GM10248 (cell line): ENCODE measurements at regions not wholly inside any gene's neighbourhood (a gene's known extent, or its start where the extent isn't known, plus 50 kb on each side); places are given as distances from the start of the nearest gene placed in this dataset.
"Not testable (repeated sequence)": the region's sequence is repeated elsewhere in the genome, so short reads cannot be mapped to it uniquely, and the experiment has no call there.

Experiments
- CTCF ChIA-PET: fragments of 300-600 bp; sonication (Branson Sonifier 250); formaldehyde crosslinking; extraction: SDS; loops from one replicate; lab custom pipeline; 2021; ENCODE audit warnings: antibody characterized with exemption; lab: Yijun Ruan, JAX
- POLR2A ChIA-PET: fragments of 350-650 bp; sonication (Branson Sonifier 250); formaldehyde crosslinking; extraction: SDS; loops from one replicate; lab custom pipeline; 2020; ENCODE audit warnings: antibody characterized with exemption; lab: Yijun Ruan, JAX
- DNase-seq: peaks from one replicate; pipeline ENCODE4 v3.0.0; 2012; ENCODE audit errors: extremely low spot score
- TF ChIP-seq, protein P1 (sequence below): IDR thresholded peaks from 2 replicates; pipeline ENCODE4 v1.5.1; 2012; ENCODE audit warnings: mild to moderate bottlenecking, low read depth; ENCODE audit errors: extremely low read depth, missing control alignments, control extremely low read depth

DNA sequence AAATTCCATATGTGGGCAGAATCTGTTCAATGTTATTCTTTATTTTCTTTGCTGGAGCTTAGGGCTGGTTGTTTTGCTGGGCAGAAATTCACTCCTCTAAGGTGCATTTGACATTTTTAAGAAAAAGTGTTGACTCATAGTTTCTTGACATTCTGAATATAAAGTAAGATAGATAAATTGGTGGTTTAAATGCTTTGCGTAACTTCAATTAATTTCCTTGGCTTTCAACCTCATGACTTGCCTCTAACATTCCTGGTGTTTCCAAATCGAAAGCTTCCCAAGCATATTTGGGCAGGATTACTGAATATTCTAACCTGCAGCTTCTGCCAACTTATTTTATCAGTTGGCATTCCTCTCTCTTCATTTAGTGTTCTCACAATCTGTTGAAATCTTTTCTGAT, 718.7 kb upstream of the ADGRB3 start:
- CTCF ChIA-PET = no interaction called here
- DNase-seq = no peak
- POLR2A ChIA-PET = no interaction called here
- TF ChIP-seq, protein P1, sequence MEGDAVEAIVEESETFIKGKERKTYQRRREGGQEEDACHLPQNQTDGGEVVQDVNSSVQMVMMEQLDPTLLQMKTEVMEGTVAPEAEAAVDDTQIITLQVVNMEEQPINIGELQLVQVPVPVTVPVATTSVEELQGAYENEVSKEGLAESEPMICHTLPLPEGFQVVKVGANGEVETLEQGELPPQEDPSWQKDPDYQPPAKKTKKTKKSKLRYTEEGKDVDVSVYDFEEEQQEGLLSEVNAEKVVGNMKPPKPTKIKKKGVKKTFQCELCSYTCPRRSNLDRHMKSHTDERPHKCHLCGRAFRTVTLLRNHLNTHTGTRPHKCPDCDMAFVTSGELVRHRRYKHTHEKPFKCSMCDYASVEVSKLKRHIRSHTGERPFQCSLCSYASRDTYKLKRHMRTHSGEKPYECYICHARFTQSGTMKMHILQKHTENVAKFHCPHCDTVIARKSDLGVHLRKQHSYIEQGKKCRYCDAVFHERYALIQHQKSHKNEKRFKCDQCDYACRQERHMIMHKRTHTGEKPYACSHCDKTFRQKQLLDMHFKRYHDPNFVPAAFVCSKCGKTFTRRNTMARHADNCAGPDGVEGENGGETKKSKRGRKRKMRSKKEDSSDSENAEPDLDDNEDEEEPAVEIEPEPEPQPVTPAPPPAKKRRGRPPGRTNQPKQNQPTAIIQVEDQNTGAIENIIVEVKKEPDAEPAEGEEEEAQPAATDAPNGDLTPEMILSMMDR = no peak

DNA sequence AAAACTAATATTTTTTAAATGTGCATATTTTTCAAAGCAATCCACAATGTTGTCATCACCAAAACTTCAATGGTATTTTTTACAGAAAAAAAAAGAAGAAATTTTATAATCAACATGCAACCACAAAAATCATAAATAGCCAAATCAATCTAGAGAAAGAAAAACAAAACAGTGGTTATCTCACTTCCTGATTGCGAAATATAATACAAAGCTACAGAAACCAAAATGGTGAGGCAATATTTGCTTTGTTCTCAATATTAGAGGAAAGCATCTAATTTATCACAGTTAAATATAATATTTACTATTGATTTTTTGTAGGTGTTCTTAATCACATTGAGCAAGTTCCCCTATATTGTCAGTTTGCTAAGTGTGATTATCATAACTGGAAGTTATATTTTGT, 720.7 kb upstream of the ADGRB3 start:
- ChIA-PET POLR2A (no interaction called here), CTCF (no interaction called here)
- no peak for DNase-seq
- TF ChIP-seq, protein P1 = no peak

DNA sequence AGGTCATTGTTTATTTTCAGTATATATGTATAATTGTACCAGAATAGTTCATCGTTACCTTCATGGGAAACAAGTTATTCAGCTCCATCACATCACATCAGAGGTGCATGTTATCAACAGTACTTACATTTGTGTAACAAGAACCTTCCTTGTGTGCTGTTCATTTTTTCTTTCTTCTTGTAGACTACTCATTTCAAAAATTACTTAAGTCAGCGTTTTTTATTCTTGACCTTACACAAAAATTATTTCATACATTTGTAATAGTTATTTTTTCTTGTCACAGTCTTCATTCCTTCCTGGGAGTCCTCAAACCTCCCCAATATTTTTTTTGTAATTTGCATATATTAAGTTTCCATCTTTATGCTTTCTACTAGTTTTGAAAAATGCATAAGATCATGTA, 725.7 kb upstream of the ADGRB3 start:
- TF ChIP-seq, protein P1 = no peak
- no peak for DNase-seq
- POLR2A ChIA-PET = no interaction called here
- CTCF ChIA-PET = no interaction called here

DNA sequence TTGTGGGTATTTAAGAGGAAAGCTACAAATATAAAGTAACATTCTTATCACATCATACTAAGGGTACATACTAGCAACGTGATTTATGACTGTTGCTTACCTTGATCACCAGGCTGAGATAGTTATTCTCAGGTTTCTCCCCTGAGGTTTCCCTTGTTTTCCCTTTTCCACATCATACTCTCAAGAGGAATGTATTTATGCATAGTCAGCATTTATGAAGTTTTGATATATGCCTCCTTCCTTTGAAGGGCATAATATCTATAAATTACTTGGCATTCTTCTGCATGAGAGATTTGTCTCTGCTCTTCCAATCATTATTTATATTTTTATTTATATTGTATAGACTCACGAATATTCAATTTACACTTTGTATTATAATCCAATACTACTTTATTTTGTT, 726.7 kb upstream of the ADGRB3 start:
- TF ChIP-seq, protein P1 = no peak
- DNase-seq = no peak
- POLR2A ChIA-PET = no interaction called here
- CTCF ChIA-PET = no interaction called here

- DNase-seq, POLR2A ChIA-PET, CTCF ChIA-PET: not testable (repeated sequence)
Measured at GRCh38 chr6:67904735-67905134, 730.3 kb upstream of the ADGRB3 start.

GRCh38 chr6:67898875-67899274, 736.2 kb upstream of the ADGRB3 start:
- POLR2A ChIA-PET = no interaction called here
- TF ChIP-seq, protein P1 = no peak
- CTCF ChIA-PET = interaction anchor here (1.7 kb wide), 1 partner anchor 79 kb away, joined by 3 read pairs; no protein-coding TSS in a partner anchor
- no peak for DNase-seq

- no peak for DNase-seq
- TF ChIP-seq, protein P1 = no peak
- CTCF ChIA-PET = interaction anchor here (1.7 kb wide), 1 partner anchor 80 kb away, joined by 3 read pairs; no protein-coding TSS in a partner anchor
- POLR2A ChIA-PET = no interaction called here
Measured at GRCh38 chr6:67897998-67898607, 737.0 kb upstream of the ADGRB3 start.
